Right renal pelvis (tissue), 4 donors: ENCODE measurements at regions not wholly inside any gene's neighbourhood (a gene's known extent, or its start where the extent isn't known, plus 50 kb on each side); places are given as distances from the start of the nearest gene placed in this dataset.

Experiments
- DNase-seq, 4 donors: peaks; one replicate each; pipeline ENCODE4 v3.0.0-alpha.2; 2013; ENCODE audit warnings: low read depth in 4 of 4, low spot score in 3 of 4, missing footprints in 1 of 4

GRCh38 chr2:168338292-168338691, 90.9 kb upstream of the STK39 start:
- DNase-seq, result no peak

- DNase-seq, result no peak
These were observed 91.5 kb upstream of the STK39 start for GRCh38 chr2:168338803-168339437.

GRCh38 chr2:168340931-168341330, 93.5 kb upstream of the STK39 start:
- DNase-seq, result no peak

GRCh38 chr2:168343586-168343985, 96.2 kb upstream of the STK39 start:
- no peak for DNase-seq

- DNase-seq, result no peak
These were observed 97.3 kb upstream of the STK39 start for GRCh38 chr2:168344706-168345105.

GRCh38 chr2:168345601-168346000, 98.2 kb upstream of the STK39 start:
- DNase-seq, result no peak

GRCh38 chr2:168346725-168347477, 99.5 kb upstream of the STK39 start:
- peak; percentile 57 to 77 (median 66) for DNase-seq

GRCh38 chr2:168348076-168348475, 100.7 kb upstream of the STK39 start:
- DNase-seq, result no peak

GRCh38 chr2:168350380-168350779, 103.0 kb upstream of the STK39 start:
- DNase-seq, result no peak

GRCh38 chr2:168353251-168353650, 102.8 kb upstream of the CERS6 start:
- no peak for DNase-seq

GRCh38 chr2:168354499-168354898, 101.6 kb upstream of the CERS6 start:
- no peak for DNase-seq

GRCh38 chr2:168355121-168355520, 101.0 kb upstream of the CERS6 start:
- DNase-seq, result no peak

- no peak for DNase-seq
These were observed 100.1 kb upstream of the CERS6 start for GRCh38 chr2:168355779-168356476.

- DNase-seq, result no peak
These were observed 99.6 kb upstream of the CERS6 start for GRCh38 chr2:168356477-168356835.

GRCh38 chr2:168357797-168358472, 98.1 kb upstream of the CERS6 start:
- DNase-seq, result no peak

- no peak for DNase-seq
These were observed 97.0 kb upstream of the CERS6 start for GRCh38 chr2:168359082-168359481.

- DNase-seq, result no peak
These were observed 92.6 kb upstream of the CERS6 start for GRCh38 chr2:168363347-168364092.

GRCh38 chr2:168365094-168365621, 90.9 kb upstream of the CERS6 start:
- no peak for DNase-seq

- DNase-seq, result no peak
These were observed 87.0 kb upstream of the CERS6 start for GRCh38 chr2:168369031-168369430.

GRCh38 chr2:168371273-168372019, 84.6 kb upstream of the CERS6 start:
- no peak for DNase-seq
